UCSD-AML1 (cell line): ENCODE measurements at regions not wholly inside any gene's neighbourhood (a gene's known extent, or its start where the extent isn't known, plus 50 kb on each side); places are given as distances from the start of the nearest gene placed in this dataset.

Experiments
- DNase-seq: peaks from one replicate; lab custom pipeline; 2025; ENCODE audit not compliant: unreplicated experiment; lab: John Stamatoyannopoulos, UW

- DNase-seq = no peak
Observed at GRCh38 chr2:196384729-196385128, 213.4 kb upstream of the STK17B start.

- DNase-seq = no peak
Observed at GRCh38 chr2:196389670-196390069, 218.3 kb upstream of the STK17B start.

GRCh38 chr2:196390243-196391148, 219.1 kb upstream of the STK17B start:
- no peak for DNase-seq

- DNase-seq = no peak
Observed at GRCh38 chr2:196391149-196391479, 219.7 kb upstream of the STK17B start.

- no peak for DNase-seq
Observed at GRCh38 chr2:196399096-196399495, 227.7 kb upstream of the STK17B start.

GRCh38 chr2:196399722-196400691, 228.6 kb upstream of the STK17B start:
- DNase-seq = no peak

GRCh38 chr2:196403471-196403870, 232.1 kb upstream of the STK17B start:
- DNase-seq = no peak

- DNase-seq = no peak
Observed at GRCh38 chr2:196404276-196404675, 232.9 kb upstream of the STK17B start.

- no peak for DNase-seq
Observed at GRCh38 chr2:196407675-196408264, 231.7 kb upstream of the CCDC150 start.

- DNase-seq = no peak
Observed at GRCh38 chr2:196409376-196409775, 230.1 kb upstream of the CCDC150 start.

- no peak for DNase-seq
Observed at GRCh38 chr2:196410008-196410407, 229.5 kb upstream of the CCDC150 start.

- DNase-seq = no peak
Observed at GRCh38 chr2:196413821-196414274, 225.7 kb upstream of the CCDC150 start.

- DNase-seq = no peak
Observed at GRCh38 chr2:196415384-196415783, 224.1 kb upstream of the CCDC150 start.

- no peak for DNase-seq
Observed at GRCh38 chr2:196420143-196420542, 219.4 kb upstream of the CCDC150 start.

GRCh38 chr2:196421880-196422279, 217.6 kb upstream of the CCDC150 start:
- DNase-seq = no peak

GRCh38 chr2:196422361-196422760, 217.2 kb upstream of the CCDC150 start:
- no peak for DNase-seq

- no peak for DNase-seq
Observed at GRCh38 chr2:196426122-196426521, 213.4 kb upstream of the CCDC150 start.

- DNase-seq = no peak
Observed at GRCh38 chr2:196427986-196428634, 211.4 kb upstream of the CCDC150 start.

GRCh38 chr2:196431076-196431475, 208.4 kb upstream of the CCDC150 start:
- no peak for DNase-seq

GRCh38 chr2:196431957-196432356, 207.6 kb upstream of the CCDC150 start:
- no peak for DNase-seq

- no peak for DNase-seq
Observed at GRCh38 chr2:196433116-196433515, 206.4 kb upstream of the CCDC150 start.
